Kidney (tissue), 13 donors: ENCODE measurements at regions not wholly inside any gene's neighbourhood (a gene's known extent, or its start where the extent isn't known, plus 50 kb on each side); places are given as distances from the start of the nearest gene placed in this dataset.
"Not testable (repeated sequence)": the region's sequence is repeated elsewhere in the genome, so short reads cannot be mapped to it uniquely, and the experiment has no call there.

Source experiments
- DNase-seq, 5 donors: peaks; one replicate each; pipeline ENCODE4 v3.0.0-alpha.2; 2013 to 2020
- FAIRE-seq: peaks from 2 replicates; lab custom pipeline; 2012; peaks lifted over from hg19 to GRCh38; lab: Jason Lieb, UNC
- H3K27ac ChIP-seq, 2 donors: one replicate each; pipeline ENCODE4 v1.7.0; 2013; ENCODE audit warnings: low read depth in 2 of 2, low read length in 2 of 2, inconsistent platforms in 1 of 2
- H3K27me3 ChIP-seq: one replicate; pipeline ENCODE4 v1.7.1; 2013; ENCODE audit warnings: low read length, inconsistent platforms; ENCODE audit not compliant: control insufficient read depth, insufficient read depth
- H3K36me3 ChIP-seq, 3 donors: one replicate each; pipeline versions ENCODE4 v1.7.0 to v1.7.1; 2013; ENCODE audit warnings: low read length in 3 of 3, control low read depth in 1 of 3, inconsistent platforms in 1 of 3; ENCODE audit not compliant: insufficient read depth in 3 of 3, control insufficient read depth in 2 of 3
- H3K4me1 ChIP-seq, 3 donors: one replicate each; pipeline versions ENCODE4 v1.7.0 to v1.7.1; 2013; ENCODE audit warnings: low read length in 3 of 3, inconsistent platforms in 1 of 3, low read depth in 1 of 3; ENCODE audit not compliant: control insufficient read depth in 2 of 3, insufficient read depth in 2 of 3
- H3K4me3 ChIP-seq, 3 donors: one replicate each; pipeline versions ENCODE4 v1.7.0 to v1.8.1; 2013; ENCODE audit warnings: low read length in 3 of 3, control low read depth in 1 of 3, inconsistent platforms in 1 of 3
- H3K9ac ChIP-seq, 3 donors: one replicate each; pipeline versions ENCODE4 v1.7.0 to v1.7.1; 2013; ENCODE audit warnings: low read length in 3 of 3, control low read depth in 1 of 3, inconsistent platforms in 1 of 3
- H3K9me3 ChIP-seq, 3 donors: one replicate each; pipeline versions ENCODE4 v1.7.0 to v1.7.1; 2013; ENCODE audit warnings: low read length in 3 of 3, control low read depth in 1 of 3, inconsistent platforms in 1 of 3; ENCODE audit not compliant: control insufficient read depth in 2 of 3, insufficient read depth in 1 of 3
- CTCF ChIP-seq: IDR thresholded peaks from 3 replicates; pipeline ENCODE4 v1.5.1; 2012; ENCODE audit warnings: mild to moderate bottlenecking, moderate library complexity, borderline replicate concordance; ENCODE audit not compliant: insufficient read depth; ENCODE audit errors: extremely low read depth
- intact Hi-C: fragments of 100-400 bp; cut with DNase I; formaldehyde crosslinking; loops from one replicate; pipeline ENCODE4 v1.11.1; 2022
- donor health status: control.
- donor health status: control.
- donor health status: control.
- donor health status: control.
- donor health status: control.
- donor health status: DM: yes; HTN: yes; CAD: no.
- donor health status: Normal renal cell carcinoma (clear cell type).

DNA sequence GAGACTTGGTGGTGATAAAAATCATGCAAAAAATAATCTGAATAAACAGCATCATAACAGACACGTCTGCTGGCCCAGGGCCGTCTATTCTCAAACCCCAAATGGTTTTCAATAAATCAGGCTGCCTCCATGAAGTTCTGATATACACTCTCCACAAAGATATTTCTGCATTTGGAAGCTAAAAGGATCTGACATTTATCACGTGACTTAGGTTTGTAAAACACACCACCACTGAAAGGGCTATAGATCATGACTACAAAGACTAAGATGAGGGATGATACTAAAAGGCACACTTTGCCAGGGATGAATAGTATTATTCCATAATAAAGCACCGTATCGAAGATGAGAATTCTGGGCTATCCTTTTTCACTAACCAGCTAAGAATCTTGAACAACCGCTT is 67.6 kb upstream of the ADAMTS18 start:
- FAIRE-seq (no peak), DNase-seq (no peak)
- peaks cover 0 to 12% (median 0%) of the 10 kb centered on the region in 3 donors for H3K4me1 ChIP-seq
- intact Hi-C loops, result no loop called here
- H3K4me3 ChIP-seq, result no peak overlapping the region
- no peak overlapping the region for H3K9ac ChIP-seq
- no peaks in the 10 kb centered on the region for H3K27me3 ChIP-seq
- TF ChIP-seq CTCF, result no peak
- no peaks in the 10 kb centered on the region for H3K9me3 ChIP-seq
- H3K36me3 ChIP-seq, result no peaks in the 10 kb centered on the region
- no peak overlapping the region for H3K27ac ChIP-seq

DNA sequence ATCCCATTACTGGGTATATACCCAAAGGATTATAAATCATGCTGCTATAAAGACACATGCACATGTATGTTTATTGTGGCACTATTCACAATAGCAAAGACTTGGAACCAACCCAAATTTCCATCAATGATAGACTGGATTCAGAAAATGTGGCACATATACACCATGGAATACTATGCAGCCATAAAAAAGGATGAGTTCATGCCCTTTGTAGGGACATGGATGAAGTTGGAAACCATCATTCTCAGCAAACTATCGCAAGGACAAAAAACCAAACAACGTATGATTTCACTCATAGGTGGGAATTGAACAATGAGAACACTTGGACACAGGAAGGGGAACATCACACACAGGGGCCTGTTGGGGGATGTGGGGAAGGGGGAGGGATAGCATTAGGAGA is 71.7 kb upstream of the ADAMTS18 start:
- FAIRE-seq, H3K27ac ChIP-seq, H3K9me3 ChIP-seq, intact Hi-C loops, DNase-seq, H3K4me3 ChIP-seq, H3K9ac ChIP-seq, H3K4me1 ChIP-seq, H3K36me3 ChIP-seq, H3K27me3 ChIP-seq: not testable (repeated sequence)

DNA sequence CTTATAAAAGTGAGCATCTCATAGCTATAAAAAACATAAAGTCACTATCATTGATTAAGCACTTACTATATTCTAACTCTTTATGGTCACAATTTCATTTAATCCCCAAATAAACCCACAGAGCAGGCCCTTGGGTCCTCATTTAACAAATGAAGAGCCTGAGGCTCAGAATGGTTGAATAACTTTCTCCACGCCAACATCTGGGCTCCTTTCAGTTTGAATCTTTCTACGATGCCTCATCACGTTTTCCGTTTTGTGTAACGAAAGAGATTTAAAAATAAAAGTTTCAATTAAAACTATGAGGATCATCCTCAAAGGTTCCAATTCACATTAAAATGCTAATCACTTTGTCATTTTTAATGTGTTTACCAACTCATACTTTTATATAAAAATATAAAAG is 74.2 kb upstream of the ADAMTS18 start:
- Histone ChIP-seq H3K36me3 (no peaks in the 10 kb centered on the region), H3K27ac (no peak overlapping the region), H3K4me1 (no peaks in the 10 kb centered on the region), H3K9me3 (no peaks in the 10 kb centered on the region), H3K9ac (no peak overlapping the region), H3K27me3 (no peaks in the 10 kb centered on the region), H3K4me3 (no peak overlapping the region)
- intact Hi-C loops, result no loop called here
- DNase-seq, result no peak
- FAIRE-seq, result no peak
- no peak for TF ChIP-seq CTCF

GRCh38 chr16:77509796-77510195 is 75.0 kb upstream of the ADAMTS18 start:
- Histone ChIP-seq H3K36me3 (no peaks in the 10 kb centered on the region), H3K4me3 (no peak overlapping the region), H3K27me3 (no peaks in the 10 kb centered on the region), H3K9ac (no peak overlapping the region), H3K27ac (no peak overlapping the region), H3K9me3 (no peaks in the 10 kb centered on the region), H3K4me1 (no peaks in the 10 kb centered on the region)
- intact Hi-C loops, result no loop called here
- FAIRE-seq, result no peak
- no peak for TF ChIP-seq CTCF
- peak in 1 of 5 donors; percentile 36 for DNase-seq
